Lower leg skin (tissue), 4 donors: ENCODE measurements at regions not wholly inside any gene's neighbourhood (a gene's known extent, or its start where the extent isn't known, plus 50 kb on each side); places are given as distances from the start of the nearest gene placed in this dataset.
"Not testable (repeated sequence)": the region's sequence is repeated elsewhere in the genome, so short reads cannot be mapped to it uniquely, and the experiment has no call there.

Experiments used
- DNase-seq, 2 donors: peaks; one replicate each; pipeline ENCODE4 v3.0.0-alpha.2; 2019; ENCODE audit warnings: low spot score in 2 of 2
- H3K4me3 ChIP-seq: fragments of 200-600 bp; sonication (generic); 2 replicates; pipeline ENCODE4 v1.5.1; 2017; ENCODE audit warnings: mild to moderate bottlenecking, low read depth; ENCODE audit not compliant: poor library complexity, severe bottlenecking
- CTCF ChIP-seq, 3 donors: fragments of 450-650 bp; IDR thresholded peaks; one replicate each; pipeline ENCODE4 v1.5.1; 2016; ENCODE audit warnings: antibody characterized with exemption in 3 of 3, mild to moderate bottlenecking in 3 of 3, moderate library complexity in 2 of 3
- POLR2A ChIP-seq, 2 donors: fragments of 450-650 bp; IDR thresholded peaks; one replicate each; pipeline ENCODE4 v1.6.1; 2016 to 2017; ENCODE audit warnings: antibody characterized with exemption in 2 of 2, mild to moderate bottlenecking in 1 of 2, moderate library complexity in 1 of 2
- WGBS, 2 donors: methylation state at CpG; one replicate each; pipeline ENCODE4 v1.1.5; 2018; 5-methylcytosine and 5-hydroxymethylcytosine counted together
- intact Hi-C: fragments of 100-400 bp; cut with DNase I; formaldehyde crosslinking; loops from one replicate; pipeline ENCODE4 v1.15.0; 2023; ENCODE audit warnings: low total_unique reads

- no peak for DNase-seq
- intact Hi-C loops, result no loop called here
- WGBS, 2 donors, result 91 to 92% methylated on average over 3 of the region's 3 CpGs
- no peak overlapping the region for H3K4me3 ChIP-seq
- TF ChIP-seq CTCF (IDR thresholded peaks at IDR 0.05), result no peak
- no peak for TF ChIP-seq POLR2A (IDR thresholded peaks at IDR 0.05)
Observed at GRCh38 chr9:73919712-73920111, 577.4 kb upstream of the RORB start.

GRCh38 chr9:73923796-73924195 is 573.3 kb upstream of the RORB start:
- no peak for DNase-seq
- TF ChIP-seq POLR2A (IDR thresholded peaks at IDR 0.05) (no peak), CTCF (IDR thresholded peaks at IDR 0.05) (no peak)
- no peak overlapping the region for H3K4me3 ChIP-seq
- intact Hi-C loops, result no loop called here
- WGBS, 2 donors, result 87 to 91% methylated on average over 4 of the region's 4 CpGs

GRCh38 chr9:73951147-73951546 is 546.0 kb upstream of the RORB start:
- intact Hi-C loops, result no loop called here
- WGBS, 2 donors, result 58 to 59% methylated on average over 4 of the region's 4 CpGs
- no peak for DNase-seq
- no peak for TF ChIP-seq CTCF (IDR thresholded peaks at IDR 0.05)
- H3K4me3 ChIP-seq, result no peak overlapping the region

GRCh38 chr9:73962792-73963191 is 534.3 kb upstream of the RORB start:
- TF ChIP-seq POLR2A (IDR thresholded peaks at IDR 0.05) (no peak), CTCF (IDR thresholded peaks at IDR 0.05) (no peak)
- H3K4me3 ChIP-seq, result no peak overlapping the region
- WGBS, 2 donors, result 73 to 75% methylated on average over 4 of the region's 4 CpGs
- intact Hi-C loops, result no loop called here
- DNase-seq, result no peak

- H3K4me3 ChIP-seq, result no peak overlapping the region
- WGBS, 2 donors, result 100% methylated on average over 1 of the region's 1 CpG
- DNase-seq, result no peak
- no peak for TF ChIP-seq CTCF (IDR thresholded peaks at IDR 0.05)
- no peak for TF ChIP-seq POLR2A (IDR thresholded peaks at IDR 0.05)
- intact Hi-C loops, result no loop called here
Observed at GRCh38 chr9:73969936-73970335, 527.2 kb upstream of the RORB start.

- H3K4me3 ChIP-seq, intact Hi-C loops, DNase-seq: not testable (repeated sequence)
- WGBS, 2 donors, result 80 to 94% methylated on average over 3 of the region's 3 CpGs
Observed at GRCh38 chr9:73976424-73976823, 520.7 kb upstream of the RORB start.
